ENCODE measurements at regions not wholly inside any gene's neighbourhood (a gene's known extent, or its start where the extent isn't known, plus 50 kb on each side); places are given as distances from the start of the nearest gene placed in this dataset.

- ChIA-PET CTCF (interaction anchor here (0.6 kb wide), 1 partner anchor 30 kb away, joined by 3 read pairs; no protein-coding TSS in a partner anchor), POLR2A (no interaction called here)
- H3K36me3 ChIP-seq (ENCODE audit: control insufficient read depth, insufficient read depth, low read length) = no peaks in the 10 kb centered on the region
- H3K4me3 ChIP-seq (ENCODE audit: low read depth, low read length) = no peak overlapping the region
- TF ChIP-seq CTCF (IDR thresholded peaks at IDR 0.05; ENCODE audit: insufficient read depth, low read depth, low read length) = no peak
- DNase-seq (ENCODE audit: low read depth) = no peak
- H3K27me3 ChIP-seq (ENCODE audit: control insufficient read depth, insufficient read depth, low read length) = no peaks in the 10 kb centered on the region
Measured at GRCh38 chr1:51048670-51049069, 53.4 kb upstream of the C1orf185 start.
